Astrocyte of the spinal cord (primary cell): ENCODE measurements at regions not wholly inside any gene's neighbourhood (a gene's known extent, or its start where the extent isn't known, plus 50 kb on each side); places are given as distances from the start of the nearest gene placed in this dataset.

ENCODE experiments used
- DNase-seq: peaks from one replicate; pipeline ENCODE4 v3.0.0; 2011; ENCODE audit warnings: low read depth, low spot score
- H3K4me3 ChIP-seq: 2 replicates; pipeline ENCODE4 v1.5.1; 2011; ENCODE audit warnings: low read depth, mild to moderate bottlenecking, low read length, moderate library complexity
- CTCF ChIP-seq: IDR thresholded peaks from 2 replicates; pipeline ENCODE4 v1.5.1; 2012; ENCODE audit warnings: low read depth, mild to moderate bottlenecking, low read length, inconsistent platforms
- in situ Hi-C: cut with HindIII; loops from 2 replicates; pipeline ENCODE4 v1.10.0; 2017; ENCODE audit warnings: low sequenced_read_pairs

GRCh38 chr11:128201009-128201408 is 386.3 kb downstream of the ETS1 start:
- DNase-seq = no peak
- in situ Hi-C loops = no loop called here
- no peak overlapping the region for H3K4me3 ChIP-seq
- no peak for TF ChIP-seq CTCF

GRCh38 chr11:128200467-128200866 is 386.9 kb downstream of the ETS1 start:
- TF ChIP-seq CTCF = no peak
- DNase-seq = no peak
- in situ Hi-C loops = no loop called here
- no peak overlapping the region for H3K4me3 ChIP-seq

- no peak for TF ChIP-seq CTCF
- in situ Hi-C loops = no loop called here
- no peak for DNase-seq
- H3K4me3 ChIP-seq = no peak overlapping the region
Observed at GRCh38 chr11:128198216-128198772, 389.1 kb downstream of the ETS1 start.

GRCh38 chr11:128196235-128196634 is 391.1 kb downstream of the ETS1 start:
- no peak for TF ChIP-seq CTCF
- DNase-seq = no peak
- H3K4me3 ChIP-seq = no peak overlapping the region
- in situ Hi-C loops = no loop called here

- no peak for TF ChIP-seq CTCF
- no peak overlapping the region for H3K4me3 ChIP-seq
- in situ Hi-C loops = no loop called here
- DNase-seq = no peak
Observed at GRCh38 chr11:128195756-128196155, 391.6 kb downstream of the ETS1 start.

GRCh38 chr11:128195057-128195751 is 392.2 kb downstream of the ETS1 start:
- DNase-seq = no peak
- in situ Hi-C loops = no loop called here

More at GRCh38 chr11:128195057-128195751, 392.2 kb downstream of the ETS1 start:
- H3K4me3 ChIP-seq = no peak overlapping the region
- no peak for TF ChIP-seq CTCF
